ENCODE measurements at regions not wholly inside any gene's neighbourhood (a gene's known extent, or its start where the extent isn't known, plus 50 kb on each side); places are given as distances from the start of the nearest gene placed in this dataset.

- H3K79me2 ChIP-seq (replicated peaks; ENCODE audit: insufficient read depth, low read length), result no peaks in the 10 kb centered on the region
- no peak overlapping the region for H3K27ac ChIP-seq (ENCODE audit: low read length)
- H2AFZ ChIP-seq (ENCODE audit: low read depth, low read length), result no peak overlapping the region
- no peaks in the 10 kb centered on the region for H3F3A ChIP-seq (ENCODE audit: insufficient read depth, low read length, poor library complexity, severe bottlenecking)
- H3K9me3 ChIP-seq (ENCODE audit: low read length), result no peaks in the 10 kb centered on the region
- H3K4me2 ChIP-seq (ENCODE audit: low read length), result no peak overlapping the region
- H3K36me3 ChIP-seq (ENCODE audit: insufficient read depth, low read length), result no peaks in the 10 kb centered on the region
- no peak overlapping the region for H3K9ac ChIP-seq (ENCODE audit: low read length)
- H3K4me3 ChIP-seq (ENCODE audit: low read length), result no peak overlapping the region
- no peaks in the 10 kb centered on the region for H3K9me2 ChIP-seq (ENCODE audit: insufficient read depth, low read length)
- no peaks in the 10 kb centered on the region for H4K20me1 ChIP-seq (ENCODE audit: insufficient read depth)
- TF ChIP-seq POLR2AphosphoS5 (IDR thresholded peaks at IDR 0.05), result no peak
- TF ChIP-seq CTCF (IDR thresholded peaks at IDR 0.05; ENCODE audit: poor library complexity, severe bottlenecking), result no peak
- no peak for TF ChIP-seq REST (IDR thresholded peaks at IDR 0.05; ENCODE audit: borderline replicate concordance)
- no peak for TF ChIP-seq TAF1 (IDR thresholded peaks at IDR 0.05; ENCODE audit: low read depth)
- no peak for TF ChIP-seq EZH2 (IDR thresholded peaks at IDR 0.05; ENCODE audit: borderline replicate concordance, insufficient read depth, low read length, poor library complexity, severe bottlenecking)
- TF ChIP-seq SMC3 (conservative IDR thresholded peaks at IDR 0.05; ENCODE audit: poor library complexity), result no peak
- TF ChIP-seq EP300 (conservative IDR thresholded peaks at IDR 0.05; ENCODE audit: poor library complexity, severe bottlenecking), result no peak
- TF ChIP-seq RAD21 (conservative IDR thresholded peaks at IDR 0.05), result no peak
- TF ChIP-seq MXI1 (conservative IDR thresholded peaks at IDR 0.05; ENCODE audit: poor library complexity, severe bottlenecking), result no peak
- no peaks in the 10 kb centered on the region for H3K27me3 ChIP-seq (ENCODE audit: insufficient read depth, low read depth, low read length)
These were observed 325.6 kb downstream of the ENC1 start for GRCh38 chr5:74314906-74315305.

GRCh38 chr5:74313896-74314295, 326.6 kb downstream of the ENC1 start:
- no peak overlapping the region for H3K4me3 ChIP-seq (ENCODE audit: low read length)
- no peak overlapping the region for H2AFZ ChIP-seq (ENCODE audit: low read depth, low read length)
- no peaks in the 10 kb centered on the region for H3K36me3 ChIP-seq (ENCODE audit: insufficient read depth, low read length)
- H3K27me3 ChIP-seq (ENCODE audit: insufficient read depth, low read depth, low read length), result no peaks in the 10 kb centered on the region
- H3K4me2 ChIP-seq (ENCODE audit: low read length), result no peak overlapping the region
- no peaks in the 10 kb centered on the region for H4K20me1 ChIP-seq (ENCODE audit: insufficient read depth)
- no peak overlapping the region for H3K27ac ChIP-seq (ENCODE audit: low read length)
- no peaks in the 10 kb centered on the region for H3F3A ChIP-seq (ENCODE audit: insufficient read depth, low read length, poor library complexity, severe bottlenecking)
- H3K9ac ChIP-seq (ENCODE audit: low read length), result no peak overlapping the region
- H3K9me2 ChIP-seq (ENCODE audit: insufficient read depth, low read length), result no peaks in the 10 kb centered on the region
- TF ChIP-seq CTCF (IDR thresholded peaks at IDR 0.05; ENCODE audit: poor library complexity, severe bottlenecking), result no peak
- TF ChIP-seq TAF1 (IDR thresholded peaks at IDR 0.05; ENCODE audit: low read depth), result no peak
- TF ChIP-seq REST (IDR thresholded peaks at IDR 0.05; ENCODE audit: borderline replicate concordance), result no peak
- TF ChIP-seq RAD21 (conservative IDR thresholded peaks at IDR 0.05), result no peak
- H3K79me2 ChIP-seq (replicated peaks; ENCODE audit: insufficient read depth, low read length), result no peaks in the 10 kb centered on the region
- H3K9me3 ChIP-seq (ENCODE audit: low read length), result no peaks in the 10 kb centered on the region
